SW 1271 (cell line): ENCODE measurements at regions not wholly inside any gene's neighbourhood (a gene's known extent, or its start where the extent isn't known, plus 50 kb on each side); places are given as distances from the start of the nearest gene placed in this dataset.

ENCODE experiments used
- DNase-seq, 2 experiments: peaks; one replicate each; lab custom pipeline; 2025; lab: John Stamatoyannopoulos, UW

DNA sequence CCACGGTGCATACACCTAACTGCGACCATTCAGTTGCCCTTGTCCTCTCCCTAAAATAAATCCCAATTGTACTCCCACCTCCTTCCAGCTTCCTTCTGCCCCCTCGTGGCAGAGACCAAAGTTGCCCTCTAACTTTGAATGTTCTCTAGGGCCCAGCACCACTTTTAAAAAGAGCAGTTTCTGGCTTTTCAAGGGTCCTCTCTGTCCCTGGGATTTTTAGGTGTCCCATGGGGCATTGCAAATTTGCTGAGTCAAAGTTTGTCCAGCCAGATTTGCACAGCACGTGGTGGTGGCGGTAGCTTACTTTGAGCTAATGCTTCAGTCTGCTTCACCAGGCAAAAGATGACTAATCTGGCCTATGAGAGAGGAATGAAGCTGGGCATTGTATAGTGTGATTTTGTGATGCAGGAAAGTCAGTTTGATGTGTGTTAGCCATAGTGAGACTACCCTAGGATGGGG is 100.2 kb downstream of the PERP start:
- peak in 1 of 2 experiments; percentile 11 for DNase-seq

DNA sequence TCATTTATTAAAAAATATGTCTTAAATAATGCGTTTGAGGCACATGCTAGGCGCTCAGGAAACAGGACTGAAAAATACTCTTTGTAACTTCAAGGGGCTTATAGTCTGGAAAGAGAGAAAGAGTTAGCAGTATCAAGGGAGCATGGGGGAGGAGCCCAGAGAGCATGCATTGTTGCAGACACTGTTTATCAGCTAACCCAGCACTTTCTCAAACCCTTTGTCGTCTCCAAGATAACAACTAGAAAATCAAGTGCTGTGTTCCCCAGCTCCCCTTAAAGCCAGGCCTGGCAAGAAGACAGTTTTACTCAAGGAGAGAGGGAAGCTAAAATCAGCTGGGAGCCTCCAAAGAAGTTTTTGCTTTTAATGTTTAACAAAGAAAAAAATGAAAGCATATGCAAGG is 98.4 kb downstream of the PERP start:
- no peak for DNase-seq

GRCh38 chr6:138011413-138011812 is 95.8 kb downstream of the PERP start:
- DNase-seq, result no peak

- DNase-seq, result no peak
Observed at GRCh38 chr6:138012682-138013081, 94.5 kb downstream of the PERP start.

GRCh38 chr6:138013959-138014358 is 93.3 kb downstream of the PERP start:
- DNase-seq, result no peak

- DNase-seq, result no peak
Observed at GRCh38 chr6:138017166-138017757, 90.0 kb downstream of the PERP start.

DNA sequence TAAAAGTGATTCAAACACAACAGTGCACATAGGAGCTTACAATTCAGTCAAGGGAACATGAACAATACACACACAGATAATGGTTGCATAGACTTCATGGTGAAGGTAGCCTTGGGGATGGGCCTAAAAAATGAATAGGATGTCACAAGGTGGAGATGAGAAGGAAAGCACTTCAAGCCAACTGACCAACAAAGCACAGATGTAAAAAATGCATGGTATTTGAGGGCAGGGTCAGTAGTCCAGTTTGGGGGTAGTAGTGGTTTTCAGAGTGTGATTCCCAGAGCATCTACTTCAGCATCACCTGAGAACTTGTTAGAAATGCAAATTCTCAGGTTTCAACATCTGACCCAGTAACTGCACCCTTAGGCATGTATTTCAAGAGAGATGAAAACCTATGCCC is 88.9 kb downstream of the PERP start:
- no peak for DNase-seq

DNA sequence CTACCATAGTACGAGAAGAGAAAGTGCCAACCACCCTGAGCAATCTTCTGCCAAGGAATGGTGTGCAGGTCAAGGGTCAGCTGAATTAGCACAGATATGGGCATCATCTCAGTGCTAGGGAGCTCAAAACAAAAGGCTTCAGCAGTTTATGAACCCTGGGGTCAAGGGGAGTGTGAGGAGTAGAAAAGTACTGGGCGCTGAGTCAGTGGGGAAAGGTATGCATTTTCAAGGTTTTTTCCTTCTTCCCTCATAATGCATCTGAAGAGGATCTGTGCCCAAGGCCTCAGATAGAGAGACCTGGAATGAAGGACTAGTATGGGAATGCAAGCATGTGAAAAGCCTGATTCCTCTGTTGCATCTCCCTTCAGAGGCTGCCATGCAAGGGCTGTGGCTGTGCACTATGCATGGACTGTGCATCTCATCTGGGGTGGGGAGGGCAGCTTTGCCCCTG is 81.7 kb downstream of the PERP start:
- no peak for DNase-seq

GRCh38 chr6:138026342-138026741 is 80.9 kb downstream of the PERP start:
- DNase-seq, result no peak

DNA sequence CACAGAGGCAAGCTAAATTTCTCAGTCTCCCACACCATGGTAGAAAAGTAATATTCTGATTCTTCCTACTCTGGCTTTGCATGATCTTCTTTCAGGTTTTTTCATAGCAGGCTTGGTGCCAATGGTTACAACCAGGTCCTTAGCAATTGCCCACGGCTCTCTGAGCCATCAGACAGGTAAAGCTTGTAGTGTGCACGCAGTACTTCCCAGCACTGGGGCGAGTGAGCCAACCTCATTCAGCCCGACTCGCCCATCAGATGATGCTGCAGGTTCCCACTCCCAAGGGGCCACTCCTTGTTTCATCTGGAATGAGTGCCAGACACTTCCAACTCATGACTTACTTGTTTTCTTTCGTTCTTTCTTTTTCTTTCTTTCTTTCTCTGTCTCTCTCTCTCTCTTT is 78.3 kb downstream of the PERP start:
- DNase-seq, result no peak

GRCh38 chr6:138030872-138031271 is 76.3 kb downstream of the PERP start:
- DNase-seq, result no peak

GRCh38 chr6:138031417-138031816 is 75.8 kb downstream of the PERP start:
- DNase-seq, result no peak

DNA sequence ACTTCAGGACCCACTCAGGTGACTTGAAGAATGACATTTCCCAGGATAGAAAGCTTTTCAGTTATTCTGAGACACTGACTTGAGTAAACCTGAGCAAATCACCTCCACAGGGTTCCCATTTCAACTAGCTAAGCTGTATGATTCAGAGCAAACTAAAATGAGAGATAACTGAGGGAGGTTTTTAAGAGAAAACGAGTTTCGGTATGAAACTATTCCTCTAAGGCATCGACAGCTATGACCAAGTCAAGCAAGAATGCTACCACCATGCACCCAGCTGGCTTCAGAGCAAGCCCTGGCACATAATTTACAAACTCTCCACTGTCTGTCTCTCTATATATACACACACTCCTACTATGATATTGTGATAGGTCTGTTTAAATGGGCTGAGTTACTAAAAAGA is 75.4 kb downstream of the PERP start:
- DNase-seq, result no peak

- no peak for DNase-seq
Observed at GRCh38 chr6:138032571-138032970, 74.6 kb downstream of the PERP start.

DNA sequence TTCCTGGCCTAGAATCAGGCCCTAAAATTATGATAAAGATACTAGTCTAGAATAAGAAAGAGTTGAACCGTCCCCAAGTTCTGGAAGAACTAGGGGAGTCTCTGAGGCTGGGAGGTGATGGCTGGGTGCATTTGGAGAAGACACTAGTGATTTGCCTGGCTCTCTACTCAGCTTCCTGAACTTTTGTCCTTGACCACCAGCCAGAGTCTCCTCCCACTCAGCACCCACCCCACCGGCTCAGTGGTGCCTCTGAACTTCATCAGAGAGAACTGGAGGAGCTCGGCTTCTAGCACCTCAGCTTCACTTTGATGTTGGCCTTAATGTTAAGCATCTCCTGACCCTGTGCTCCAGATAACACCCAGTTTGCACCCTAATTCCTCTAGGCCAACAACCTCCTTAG is 73.0 kb downstream of the PERP start:
- DNase-seq, result no peak

- no peak for DNase-seq
Observed at GRCh38 chr6:138035070-138035469, 72.1 kb downstream of the PERP start.

DNA sequence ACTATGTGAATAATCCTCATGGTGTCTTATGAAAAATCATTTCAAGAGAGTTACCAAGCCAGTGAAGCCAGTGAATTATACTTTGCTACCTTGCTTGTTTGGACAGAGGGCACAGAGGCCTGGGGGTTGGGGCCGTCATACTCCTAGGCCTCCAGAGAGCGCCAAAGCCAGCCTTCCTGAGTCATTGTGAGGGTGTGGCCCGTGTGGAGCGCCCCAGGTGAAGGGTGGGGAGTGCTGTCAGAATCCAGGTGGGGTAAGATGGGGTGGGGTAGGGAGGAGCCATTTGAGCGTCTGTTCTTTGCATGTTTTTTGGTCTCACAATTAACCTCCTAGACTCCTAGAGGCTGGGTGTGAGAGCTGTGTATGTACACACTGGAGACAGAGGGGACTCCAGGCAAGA is 71.1 kb downstream of the PERP start:
- DNase-seq, result no peak

DNA sequence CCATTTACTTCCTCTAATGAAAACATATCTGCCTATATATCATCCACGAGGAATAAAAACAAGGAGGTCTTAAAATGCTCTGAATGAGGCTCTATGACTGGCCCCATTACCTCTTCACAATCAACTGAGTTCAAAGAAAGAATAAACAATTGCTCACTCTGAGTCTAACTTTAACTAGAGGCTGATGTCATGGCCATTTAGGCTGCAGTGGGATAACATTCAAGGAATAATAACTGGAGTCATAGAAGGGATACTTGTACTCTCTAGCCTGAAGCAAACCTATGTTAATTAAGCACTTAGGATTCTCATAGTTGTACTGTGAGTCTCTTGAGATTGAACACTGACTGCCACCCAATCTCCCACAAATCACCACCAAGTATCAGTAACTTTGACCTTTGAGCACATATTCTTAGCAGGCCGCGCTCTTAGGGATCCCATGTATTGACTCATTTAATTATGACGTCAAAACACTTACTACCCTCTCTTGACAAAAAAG is 70.2 kb downstream of the PERP start:
- DNase-seq, result no peak

GRCh38 chr6:138038142-138038870 is 68.9 kb downstream of the PERP start:
- DNase-seq, result no peak
